Upper lobe of left lung (tissue), 4 donors: ENCODE measurements at regions not wholly inside any gene's neighbourhood (a gene's known extent, or its start where the extent isn't known, plus 50 kb on each side); places are given as distances from the start of the nearest gene placed in this dataset.

Experiments
- CTCF ChIP-seq, 6 experiments: fragments of 450-650 bp in 4 of 6; fragments of 200-600 bp in 2 of 6; sonication (generic) in 2 of 6; IDR thresholded peaks; one replicate each; pipeline ENCODE4 v1.5.1; 2016 to 2019; ENCODE audit warnings: antibody characterized with exemption in 6 of 6
- POLR2A ChIP-seq, 4 donors: fragments of 450-650 bp; IDR thresholded peaks; one replicate each; pipeline ENCODE4 v1.5.1; 2016 to 2017; ENCODE audit warnings: antibody characterized with exemption in 4 of 4, mild to moderate bottlenecking in 2 of 4
- POLR2AphosphoS5 ChIP-seq, 2 donors: sonication (generic); formaldehyde crosslinking; IDR thresholded peaks; one replicate each; pipeline ENCODE4 v1.5.1; 2017; ENCODE audit warnings: antibody characterized with exemption in 2 of 2

- TF ChIP-seq POLR2A (IDR thresholded peaks at IDR 0.05): no peak
- no peak for TF ChIP-seq CTCF (IDR thresholded peaks at IDR 0.05)
- TF ChIP-seq POLR2AphosphoS5 (IDR thresholded peaks at IDR 0.05): no peak
Measured at GRCh38 chr2:220583725-220584124, 956.3 kb downstream of the SLC4A3 start.
